Activated CD4-positive, CD25-positive, alpha-beta regulatory T cell treated with anti-CD3 and anti-CD28 coated beads, Interleukin-2, amount 50 U/mL, for 72 hours (primary cell): ENCODE measurements at regions not wholly inside any gene's neighbourhood (a gene's known extent, or its start where the extent isn't known, plus 50 kb on each side); places are given as distances from the start of the nearest gene placed in this dataset.

Experiments used
- DNase-seq: peaks from one replicate; pipeline ENCODE4 v3.0.0; 2021

GRCh38 chr16:6165330-6165979 lies 1067.9 kb upstream of the EEF2KMT start:
- DNase-seq = no peak

GRCh38 chr16:6160871-6161270 lies 1063.3 kb upstream of the EEF2KMT start:
- DNase-seq = no peak

- DNase-seq = no peak
Observed at GRCh38 chr16:6160303-6160702, 1062.7 kb upstream of the EEF2KMT start.

DNA sequence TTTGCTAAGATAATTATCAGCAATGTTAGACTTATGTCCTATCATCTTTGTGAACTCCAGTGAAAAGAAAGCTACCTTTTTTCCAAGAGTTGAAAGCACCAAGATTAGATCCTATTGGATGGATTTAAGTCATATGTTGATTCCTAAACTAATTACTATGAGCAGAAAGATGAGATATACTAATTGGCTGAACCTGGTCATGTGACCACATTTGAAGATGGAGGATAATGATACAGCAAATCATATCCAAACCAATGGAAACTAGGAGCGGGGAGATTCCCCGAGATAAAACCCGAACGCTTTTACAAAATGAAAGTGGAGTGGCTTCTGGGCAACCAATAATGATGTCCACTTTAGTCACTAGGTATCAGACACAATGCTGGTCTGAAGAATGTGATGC lies 1060.2 kb upstream of the EEF2KMT start:
- DNase-seq = no peak

DNA sequence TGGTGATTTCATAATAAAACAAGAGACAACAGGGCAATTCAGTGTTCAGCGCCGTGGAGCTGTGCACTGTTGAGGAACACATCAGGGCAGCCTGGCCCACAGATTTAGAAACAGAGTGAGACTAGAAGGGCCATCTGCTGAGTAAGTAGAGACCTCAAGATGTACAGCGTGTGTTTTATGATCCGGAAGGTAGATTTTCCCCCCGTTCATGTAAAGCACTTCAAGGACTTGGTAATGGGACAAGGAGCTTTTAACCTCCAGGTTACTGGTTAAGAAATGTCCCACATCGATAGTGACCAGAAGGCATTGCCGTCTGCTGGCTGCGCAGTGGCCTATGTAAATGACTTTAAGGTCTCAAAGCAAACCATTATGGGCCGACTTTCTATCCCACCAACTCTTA lies 1057.7 kb upstream of the EEF2KMT start:
- DNase-seq = no peak

GRCh38 chr16:6153901-6154300 lies 1056.3 kb upstream of the EEF2KMT start:
- DNase-seq = no peak

DNA sequence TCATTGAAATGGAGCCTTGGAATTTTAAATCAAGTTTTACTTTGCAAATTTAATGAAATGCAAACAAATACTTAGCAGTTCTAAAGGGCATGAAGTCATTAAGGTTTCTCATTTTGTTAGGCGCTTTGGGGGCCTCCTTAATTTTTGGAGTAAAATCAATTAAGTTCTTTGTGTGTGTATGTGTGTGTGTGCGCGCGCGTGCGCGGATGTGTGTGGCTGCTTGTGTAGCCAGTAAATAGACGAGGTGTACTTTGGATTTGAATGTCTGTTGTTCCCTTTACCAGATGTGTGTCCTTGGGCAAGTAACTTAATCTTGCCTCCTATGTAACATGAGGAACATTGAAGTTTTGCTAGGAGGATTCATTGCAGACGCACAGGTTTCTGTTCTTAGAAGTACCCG lies 1051.4 kb upstream of the EEF2KMT start:
- DNase-seq = no peak

DNA sequence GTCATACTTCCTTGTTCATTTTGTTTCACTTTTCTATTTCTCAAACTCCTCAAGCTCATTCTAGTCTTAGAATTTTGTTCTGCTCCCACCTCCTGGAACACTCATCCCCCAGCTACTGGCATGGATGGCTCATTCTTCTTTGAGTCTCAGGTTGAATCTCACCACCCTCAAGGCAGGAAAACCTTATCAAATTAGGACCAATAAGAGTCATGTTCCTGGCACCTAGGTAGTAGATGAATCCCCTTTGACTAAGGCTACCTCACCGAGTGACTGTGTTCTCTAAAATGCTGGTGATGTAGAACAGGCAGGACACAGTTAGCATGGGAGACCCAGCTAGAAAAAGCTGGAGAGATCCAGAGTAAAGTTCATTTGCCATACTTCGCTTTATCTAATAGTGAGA lies 1050.8 kb upstream of the EEF2KMT start:
- DNase-seq = no peak

GRCh38 chr16:6146874-6147425 lies 1049.4 kb upstream of the EEF2KMT start:
- no peak for DNase-seq

GRCh38 chr16:6146356-6146755 lies 1048.8 kb upstream of the EEF2KMT start:
- DNase-seq = no peak

DNA sequence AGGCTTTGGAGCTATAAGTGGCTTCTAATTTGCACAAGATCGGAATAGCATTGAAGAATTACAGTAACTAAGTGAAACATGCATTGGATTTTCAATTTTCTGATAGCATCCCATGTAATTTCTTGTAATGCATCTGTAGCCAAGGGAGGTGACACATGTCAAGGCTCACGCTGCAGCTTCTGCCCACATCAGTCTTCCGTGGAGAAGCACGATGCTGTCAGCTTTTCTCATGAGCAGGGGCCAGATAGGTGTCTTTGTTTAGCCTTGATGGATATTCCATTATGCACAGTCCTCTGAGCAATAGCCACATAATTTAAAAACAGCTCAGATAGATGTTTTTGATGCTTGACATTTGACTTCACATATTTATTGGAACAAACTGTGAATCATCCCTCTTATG lies 1046.9 kb upstream of the EEF2KMT start:
- no peak for DNase-seq

- no peak for DNase-seq
Observed at GRCh38 chr16:6143020-6143419, 1045.4 kb upstream of the EEF2KMT start.

- no peak for DNase-seq
Observed at GRCh38 chr16:6133009-6133557, 1035.5 kb upstream of the EEF2KMT start.

DNA sequence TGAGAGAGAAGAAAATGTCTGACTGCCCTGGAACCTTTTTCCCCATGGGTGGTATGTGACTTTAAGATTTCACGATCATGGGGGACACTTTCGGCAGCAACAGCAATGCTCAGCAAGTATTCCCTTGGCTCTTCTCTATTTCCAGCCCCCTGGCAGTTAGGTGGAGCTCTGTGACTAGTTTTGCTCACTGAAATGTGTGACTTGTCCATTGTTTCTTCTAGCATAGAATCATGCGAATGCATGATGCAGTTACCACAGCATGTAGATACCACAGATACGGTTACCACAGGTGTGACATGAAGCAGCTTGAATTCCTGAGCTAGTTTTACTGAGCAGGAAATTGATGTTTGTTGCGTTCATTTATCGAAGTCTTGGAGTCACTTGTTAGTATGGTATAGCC lies 1034.5 kb upstream of the EEF2KMT start:
- DNase-seq = no peak

- no peak for DNase-seq
Observed at GRCh38 chr16:6131526-6132050, 1034.0 kb upstream of the EEF2KMT start.

DNA sequence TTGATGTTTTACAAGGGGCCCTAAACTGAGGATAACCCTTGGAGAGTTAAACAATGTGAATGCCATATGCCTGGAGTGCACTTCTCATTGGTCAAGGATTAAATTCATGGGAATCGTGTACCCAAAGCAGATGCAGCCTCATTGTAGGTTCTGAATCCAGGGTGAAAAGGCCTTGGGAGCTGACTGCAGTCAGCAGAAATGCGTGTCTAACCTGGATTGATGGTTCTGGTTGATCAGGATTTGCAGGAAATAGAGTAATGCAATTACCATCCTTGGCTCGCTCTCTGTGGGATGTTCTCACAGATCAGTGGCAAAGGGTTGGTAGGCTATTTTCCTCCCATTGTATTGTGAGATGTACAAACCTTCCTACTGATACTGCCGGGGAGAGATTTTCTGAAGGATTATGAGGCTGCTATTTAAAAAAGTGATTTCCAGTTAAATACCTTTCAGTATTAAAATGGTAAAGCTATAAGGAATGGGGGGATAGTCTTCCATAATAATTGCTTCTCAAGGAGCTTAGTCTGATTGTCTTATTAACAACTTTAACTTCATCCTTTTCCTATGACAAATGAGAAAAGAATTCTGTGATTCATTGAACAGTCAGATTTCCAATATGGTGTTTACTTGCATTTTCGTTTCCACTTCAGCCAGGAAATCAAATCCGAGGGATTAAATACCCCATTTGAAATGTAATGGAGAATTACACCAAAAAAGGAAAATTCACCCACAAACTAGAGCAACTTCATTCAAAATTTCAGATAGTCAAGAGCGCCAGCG lies 1028.1 kb upstream of the EEF2KMT start:
- no peak for DNase-seq

GRCh38 chr16:6124136-6124535 lies 1026.5 kb upstream of the EEF2KMT start:
- DNase-seq = no peak

- no peak for DNase-seq
Observed at GRCh38 chr16:6122401-6122800, 1024.8 kb upstream of the EEF2KMT start.

DNA sequence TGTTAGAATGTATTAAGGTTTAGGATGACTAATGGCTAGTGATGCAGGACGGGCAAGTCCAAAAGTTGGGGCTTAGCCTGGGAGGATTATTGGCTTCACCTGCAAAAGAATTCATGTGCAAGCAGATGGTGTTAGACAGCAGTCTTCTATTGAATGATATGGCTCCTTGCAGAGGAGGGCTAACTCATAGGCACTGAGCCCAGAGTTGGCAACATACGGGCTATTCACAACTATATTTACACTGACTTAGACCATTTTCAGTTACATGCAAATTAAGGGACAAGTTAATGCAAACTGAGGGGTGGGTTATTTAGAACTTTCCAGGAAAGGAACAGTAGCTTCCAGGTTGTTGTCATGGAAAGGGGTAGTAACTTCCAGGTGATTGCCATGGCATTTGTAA lies 1017.1 kb upstream of the EEF2KMT start:
- no peak for DNase-seq

- no peak for DNase-seq
Observed at GRCh38 chr16:6113749-6114148, 1016.2 kb upstream of the EEF2KMT start.

DNA sequence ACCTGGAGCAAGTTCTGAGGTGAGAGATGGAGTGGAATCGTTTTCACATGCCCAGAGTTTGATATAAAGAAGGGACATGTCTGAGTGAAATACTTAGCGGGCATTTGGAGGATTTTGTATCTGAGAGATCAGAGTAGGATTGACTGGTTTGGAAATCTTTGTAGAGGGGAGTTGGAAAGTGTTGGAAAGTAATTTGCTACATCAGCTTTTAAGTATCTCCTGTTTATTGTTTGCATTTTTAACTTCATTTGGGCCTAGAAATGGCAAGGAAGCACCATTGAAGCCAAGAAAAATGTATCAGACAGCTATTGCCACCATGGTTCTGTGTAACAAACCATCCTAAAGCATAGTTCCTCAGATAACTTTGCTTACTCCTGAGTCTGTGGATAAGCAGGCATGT lies 1015.1 kb upstream of the EEF2KMT start:
- DNase-seq = no peak

- DNase-seq = no peak
Observed at GRCh38 chr16:6111390-6111789, 1013.8 kb upstream of the EEF2KMT start.

GRCh38 chr16:6110346-6110745 lies 1012.8 kb upstream of the EEF2KMT start:
- DNase-seq = no peak

DNA sequence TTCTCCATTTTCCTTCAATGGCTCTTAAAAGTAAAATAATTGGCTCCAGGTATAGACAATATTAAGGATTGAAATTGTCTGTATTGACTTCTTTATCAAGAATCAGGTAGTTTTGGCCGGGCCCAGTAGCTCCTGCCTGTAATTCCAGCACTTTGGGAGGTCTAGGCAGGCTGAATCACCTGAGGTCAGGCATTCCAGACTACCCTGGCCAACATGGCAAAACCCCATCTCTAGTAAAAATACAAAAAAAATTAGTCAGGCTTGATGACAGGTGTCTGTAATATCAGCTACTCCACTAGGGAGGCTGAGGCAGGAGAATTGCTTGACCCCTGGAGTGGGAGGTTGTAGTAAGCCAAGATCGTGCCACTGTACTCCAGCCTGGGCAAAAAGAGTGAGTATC lies 1008.5 kb upstream of the EEF2KMT start:
- DNase-seq = no peak
